ENCODE measurements at regions not wholly inside any gene's neighbourhood (a gene's known extent, or its start where the extent isn't known, plus 50 kb on each side); places are given as distances from the start of the nearest gene placed in this dataset.

DNA sequence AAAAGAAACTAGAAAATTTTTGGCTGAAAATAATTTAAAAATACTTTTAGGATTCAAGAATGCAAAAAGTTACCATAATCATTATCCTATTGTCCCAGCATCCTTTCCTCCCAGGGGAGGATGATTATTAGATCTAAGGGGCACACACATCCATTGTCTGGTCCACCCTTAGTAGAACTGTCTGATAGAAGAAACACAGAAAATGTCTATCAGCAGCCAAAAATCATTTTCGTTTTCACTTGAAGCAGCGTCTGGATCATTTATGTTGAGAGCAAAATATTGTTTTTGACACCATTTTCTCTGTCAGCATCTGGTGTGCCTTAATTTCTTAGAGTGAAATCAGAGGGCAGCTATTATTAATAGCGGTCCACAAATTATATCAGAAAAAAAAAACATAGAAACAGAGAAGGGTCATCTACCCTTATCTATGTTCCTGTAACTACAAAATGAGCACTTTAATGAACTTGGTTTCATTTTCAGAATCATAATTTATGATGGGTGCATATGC, 446.3 kb downstream of the TRAM1L1 start (continued):
- TF ChIP-seq, protein P1, sequence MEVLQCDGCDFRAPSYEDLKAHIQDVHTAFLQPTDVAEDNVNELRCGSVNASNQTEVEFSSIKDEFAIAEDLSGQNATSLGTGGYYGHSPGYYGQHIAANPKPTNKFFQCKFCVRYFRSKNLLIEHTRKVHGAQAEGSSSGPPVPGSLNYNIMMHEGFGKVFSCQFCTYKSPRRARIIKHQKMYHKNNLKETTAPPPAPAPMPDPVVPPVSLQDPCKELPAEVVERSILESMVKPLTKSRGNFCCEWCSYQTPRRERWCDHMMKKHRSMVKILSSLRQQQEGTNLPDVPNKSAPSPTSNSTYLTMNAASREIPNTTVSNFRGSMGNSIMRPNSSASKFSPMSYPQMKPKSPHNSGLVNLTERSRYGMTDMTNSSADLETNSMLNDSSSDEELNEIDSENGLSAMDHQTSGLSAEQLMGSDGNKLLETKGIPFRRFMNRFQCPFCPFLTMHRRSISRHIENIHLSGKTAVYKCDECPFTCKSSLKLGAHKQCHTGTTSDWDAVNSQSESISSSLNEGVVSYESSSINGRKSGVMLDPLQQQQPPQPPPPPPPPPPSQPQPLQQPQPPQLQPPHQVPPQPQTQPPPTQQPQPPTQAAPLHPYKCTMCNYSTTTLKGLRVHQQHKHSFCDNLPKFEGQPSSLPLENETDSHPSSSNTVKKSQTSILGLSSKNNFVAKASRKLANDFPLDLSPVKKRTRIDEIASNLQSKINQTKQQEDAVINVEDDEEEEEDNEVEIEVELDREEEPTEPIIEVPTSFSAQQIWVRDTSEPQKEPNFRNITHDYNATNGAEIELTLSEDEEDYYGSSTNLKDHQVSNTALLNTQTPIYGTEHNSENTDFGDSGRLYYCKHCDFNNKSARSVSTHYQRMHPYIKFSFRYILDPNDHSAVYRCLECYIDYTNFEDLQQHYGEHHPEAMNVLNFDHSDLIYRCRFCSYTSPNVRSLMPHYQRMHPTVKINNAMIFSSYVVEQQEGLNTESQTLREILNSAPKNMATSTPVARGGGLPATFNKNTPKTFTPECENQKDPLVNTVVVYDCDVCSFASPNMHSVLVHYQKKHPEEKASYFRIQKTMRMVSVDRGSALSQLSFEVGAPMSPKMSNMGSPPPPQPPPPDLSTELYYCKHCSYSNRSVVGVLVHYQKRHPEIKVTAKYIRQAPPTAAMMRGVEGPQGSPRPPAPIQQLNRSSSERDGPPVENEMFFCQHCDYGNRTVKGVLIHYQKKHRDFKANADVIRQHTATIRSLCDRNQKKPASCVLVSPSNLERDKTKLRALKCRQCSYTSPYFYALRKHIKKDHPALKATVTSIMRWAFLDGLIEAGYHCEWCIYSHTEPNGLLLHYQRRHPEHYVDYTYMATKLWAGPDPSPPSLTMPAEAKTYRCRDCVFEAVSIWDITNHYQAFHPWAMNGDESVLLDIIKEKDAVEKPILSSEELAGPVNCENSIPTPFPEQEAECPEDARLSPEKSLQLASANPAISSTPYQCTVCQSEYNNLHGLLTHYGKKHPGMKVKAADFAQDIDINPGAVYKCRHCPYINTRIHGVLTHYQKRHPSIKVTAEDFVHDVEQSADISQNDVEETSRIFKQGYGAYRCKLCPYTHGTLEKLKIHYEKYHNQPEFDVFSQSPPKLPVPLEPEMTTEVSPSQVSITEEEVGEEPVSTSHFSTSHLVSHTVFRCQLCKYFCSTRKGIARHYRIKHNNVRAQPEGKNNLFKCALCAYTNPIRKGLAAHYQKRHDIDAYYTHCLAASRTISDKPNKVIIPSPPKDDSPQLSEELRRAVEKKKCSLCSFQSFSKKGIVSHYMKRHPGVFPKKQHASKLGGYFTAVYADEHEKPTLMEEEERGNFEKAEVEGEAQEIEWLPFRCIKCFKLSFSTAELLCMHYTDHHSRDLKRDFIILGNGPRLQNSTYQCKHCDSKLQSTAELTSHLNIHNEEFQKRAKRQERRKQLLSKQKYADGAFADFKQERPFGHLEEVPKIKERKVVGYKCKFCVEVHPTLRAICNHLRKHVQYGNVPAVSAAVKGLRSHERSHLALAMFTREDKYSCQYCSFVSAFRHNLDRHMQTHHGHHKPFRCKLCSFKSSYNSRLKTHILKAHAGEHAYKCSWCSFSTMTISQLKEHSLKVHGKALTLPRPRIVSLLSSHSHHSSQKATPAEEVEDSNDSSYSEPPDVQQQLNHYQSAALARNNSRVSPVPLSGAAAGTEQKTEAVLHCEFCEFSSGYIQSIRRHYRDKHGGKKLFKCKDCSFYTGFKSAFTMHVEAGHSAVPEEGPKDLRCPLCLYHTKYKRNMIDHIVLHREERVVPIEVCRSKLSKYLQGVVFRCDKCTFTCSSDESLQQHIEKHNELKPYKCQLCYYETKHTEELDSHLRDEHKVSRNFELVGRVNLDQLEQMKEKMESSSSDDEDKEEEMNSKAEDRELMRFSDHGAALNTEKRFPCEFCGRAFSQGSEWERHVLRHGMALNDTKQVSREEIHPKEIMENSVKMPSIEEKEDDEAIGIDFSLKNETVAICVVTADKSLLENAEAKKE (CRISPR knock-in tag; IDR thresholded peaks at IDR 0.05), result no peak
- TF ChIP-seq EZH2 (IDR thresholded peaks at IDR 0.05; ENCODE audit: low read depth, unreplicated experiment) (no peak), STAT1 (IDR thresholded peaks at IDR 0.05; ENCODE audit: unreplicated experiment) (no peak)
- TF ChIP-seq, protein P2, sequence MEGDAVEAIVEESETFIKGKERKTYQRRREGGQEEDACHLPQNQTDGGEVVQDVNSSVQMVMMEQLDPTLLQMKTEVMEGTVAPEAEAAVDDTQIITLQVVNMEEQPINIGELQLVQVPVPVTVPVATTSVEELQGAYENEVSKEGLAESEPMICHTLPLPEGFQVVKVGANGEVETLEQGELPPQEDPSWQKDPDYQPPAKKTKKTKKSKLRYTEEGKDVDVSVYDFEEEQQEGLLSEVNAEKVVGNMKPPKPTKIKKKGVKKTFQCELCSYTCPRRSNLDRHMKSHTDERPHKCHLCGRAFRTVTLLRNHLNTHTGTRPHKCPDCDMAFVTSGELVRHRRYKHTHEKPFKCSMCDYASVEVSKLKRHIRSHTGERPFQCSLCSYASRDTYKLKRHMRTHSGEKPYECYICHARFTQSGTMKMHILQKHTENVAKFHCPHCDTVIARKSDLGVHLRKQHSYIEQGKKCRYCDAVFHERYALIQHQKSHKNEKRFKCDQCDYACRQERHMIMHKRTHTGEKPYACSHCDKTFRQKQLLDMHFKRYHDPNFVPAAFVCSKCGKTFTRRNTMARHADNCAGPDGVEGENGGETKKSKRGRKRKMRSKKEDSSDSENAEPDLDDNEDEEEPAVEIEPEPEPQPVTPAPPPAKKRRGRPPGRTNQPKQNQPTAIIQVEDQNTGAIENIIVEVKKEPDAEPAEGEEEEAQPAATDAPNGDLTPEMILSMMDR (conservative IDR thresholded peaks at IDR 0.05; ENCODE audit: low read depth in 2 of 2), result no peak
- TF ChIP-seq, protein P3, sequence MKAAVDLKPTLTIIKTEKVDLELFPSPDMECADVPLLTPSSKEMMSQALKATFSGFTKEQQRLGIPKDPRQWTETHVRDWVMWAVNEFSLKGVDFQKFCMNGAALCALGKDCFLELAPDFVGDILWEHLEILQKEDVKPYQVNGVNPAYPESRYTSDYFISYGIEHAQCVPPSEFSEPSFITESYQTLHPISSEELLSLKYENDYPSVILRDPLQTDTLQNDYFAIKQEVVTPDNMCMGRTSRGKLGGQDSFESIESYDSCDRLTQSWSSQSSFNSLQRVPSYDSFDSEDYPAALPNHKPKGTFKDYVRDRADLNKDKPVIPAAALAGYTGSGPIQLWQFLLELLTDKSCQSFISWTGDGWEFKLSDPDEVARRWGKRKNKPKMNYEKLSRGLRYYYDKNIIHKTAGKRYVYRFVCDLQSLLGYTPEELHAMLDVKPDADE (IDR thresholded peaks at IDR 0.05), result no peak

DNA sequence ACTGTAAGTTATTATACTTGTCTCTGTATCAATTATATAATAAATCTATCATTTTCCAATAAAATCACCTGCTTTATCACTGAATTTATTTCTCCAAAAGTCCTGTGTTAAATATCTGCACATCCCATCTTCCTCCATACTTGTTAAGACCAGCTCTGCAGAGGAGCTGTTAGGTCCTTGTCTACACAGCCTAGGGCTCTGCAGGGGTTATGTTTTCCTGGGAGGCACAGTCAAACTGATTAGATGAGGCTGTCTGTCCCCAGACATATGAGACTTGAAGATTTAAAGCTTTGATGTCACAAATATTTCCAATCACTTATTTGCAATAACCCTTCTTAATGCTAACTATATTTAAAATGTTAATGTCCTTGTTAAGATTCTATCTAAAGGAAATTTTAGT, 446.8 kb downstream of the TRAM1L1 start:
- no peaks in the 10 kb centered on the region for H3K9me3 Mint-ChIP-seq
- H4K20me1 ChIP-seq (replicated peaks; ENCODE audit: insufficient read depth), result no peaks in the 10 kb centered on the region
- H3K4me1 ChIP-seq (ENCODE audit: insufficient read depth), result no peaks in the 10 kb centered on the region
- ATAC-seq (no peak), DNase-seq (ENCODE audit: low spot score) (no peak)
- no peak overlapping the region for H3K4me3 ChIP-seq
- no peak overlapping the region for H3K27ac ChIP-seq (ENCODE audit: low read depth)
- no peak overlapping the region for H3K27ac Mint-ChIP-seq
- H3K79me2 ChIP-seq (replicated peaks; ENCODE audit: insufficient read depth), result no peaks in the 10 kb centered on the region
- H3K4me2 ChIP-seq, result no peak overlapping the region
- H3K4me1 Mint-ChIP-seq, result no peaks in the 10 kb centered on the region
- no peaks in the 10 kb centered on the region for H3K36me3 ChIP-seq (ENCODE audit: insufficient read depth)
- H3K9me2 ChIP-seq (ENCODE audit: insufficient read depth), result no peaks in the 10 kb centered on the region
- H3F3A ChIP-seq (replicated peaks; ENCODE audit: low read depth), result no peaks in the 10 kb centered on the region
- H3K36me3 Mint-ChIP-seq (ENCODE audit: low read depth), result no peaks in the 10 kb centered on the region
- no peak overlapping the region for H2AFZ ChIP-seq
- H3K27me3 Mint-ChIP-seq (ENCODE audit: insufficient read depth, low read depth, poor library complexity), result no peaks in the 10 kb centered on the region
- no peaks in the 10 kb centered on the region for H3K27me3 ChIP-seq (ENCODE audit: insufficient read depth)
- H3K4me3 Mint-ChIP-seq, result no peak overlapping the region
- TF ChIP-seq EZH2phosphoT487 (IDR thresholded peaks at IDR 0.05; ENCODE audit: unreplicated experiment) (no peak), POLR2AphosphoS5 (IDR thresholded peaks at IDR 0.05; ENCODE audit: low read depth) (no peak), CREB1 (CRISPR knock-in tag; IDR thresholded peaks at IDR 0.05; ENCODE audit: low read depth) (no peak), JUNB (IDR thresholded peaks at IDR 0.05; ENCODE audit: unreplicated experiment) (no peak)

Measured in GM23338 (cell line).